HG03060 (cell line): ENCODE measurements at regions not wholly inside any gene's neighbourhood (a gene's known extent, or its start where the extent isn't known, plus 50 kb on each side); places are given as distances from the start of the nearest gene placed in this dataset.

ENCODE experiments used
- ATAC-seq: cut with Tn5 transposase; IDR thresholded peaks from one replicate; pipeline ENCODE4 v1.9.1; 2021; ENCODE audit warnings: low read depth, moderate number of reproducible peaks; ENCODE audit not compliant: unreplicated experiment

DNA sequence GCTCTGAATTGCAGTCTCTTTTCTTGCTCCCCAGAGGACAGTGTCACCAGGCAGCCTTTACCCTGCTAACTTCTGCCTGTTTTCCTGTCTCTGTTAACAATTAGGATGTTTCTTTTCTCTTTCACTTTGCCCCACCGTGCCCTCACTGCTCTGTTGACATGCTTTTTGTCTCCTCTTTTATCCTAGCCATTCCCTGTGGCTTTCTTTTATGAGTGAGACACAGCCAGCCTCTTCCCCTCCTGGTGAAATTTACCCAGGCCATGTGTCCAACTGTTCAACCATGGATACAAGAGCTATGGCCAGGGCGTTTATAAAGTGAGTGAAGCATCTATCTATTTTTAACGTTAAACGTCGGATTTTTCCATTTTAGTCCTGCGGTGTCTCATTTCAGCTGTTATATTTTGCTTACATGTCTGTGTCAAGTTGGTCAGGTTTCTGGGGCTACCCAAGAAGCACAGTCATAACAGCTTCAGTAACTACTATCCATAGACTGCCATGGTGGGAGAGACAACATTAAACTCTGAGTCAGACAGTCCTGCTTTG lies 443.2 kb upstream of the AZI2 start:
- no peak for ATAC-seq

DNA sequence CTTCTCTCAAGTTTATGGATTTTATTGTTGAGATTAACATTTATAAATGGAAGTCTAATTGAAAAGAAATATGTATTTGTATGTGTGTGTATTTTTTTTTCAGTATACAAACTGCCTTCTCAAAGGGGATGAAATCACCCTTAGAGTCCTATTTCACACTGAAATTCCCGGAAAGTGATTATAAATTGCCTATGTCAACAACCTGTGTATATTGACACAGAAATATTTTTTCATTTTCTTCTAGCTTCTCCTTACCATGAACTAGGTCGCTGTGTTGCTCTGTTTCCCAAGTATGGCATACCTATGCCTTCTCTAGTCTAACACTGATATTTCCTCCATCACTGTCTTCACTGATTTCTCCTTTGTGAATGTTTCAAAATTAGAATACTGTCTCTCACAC lies 444.0 kb upstream of the AZI2 start:
- ATAC-seq: no peak

DNA sequence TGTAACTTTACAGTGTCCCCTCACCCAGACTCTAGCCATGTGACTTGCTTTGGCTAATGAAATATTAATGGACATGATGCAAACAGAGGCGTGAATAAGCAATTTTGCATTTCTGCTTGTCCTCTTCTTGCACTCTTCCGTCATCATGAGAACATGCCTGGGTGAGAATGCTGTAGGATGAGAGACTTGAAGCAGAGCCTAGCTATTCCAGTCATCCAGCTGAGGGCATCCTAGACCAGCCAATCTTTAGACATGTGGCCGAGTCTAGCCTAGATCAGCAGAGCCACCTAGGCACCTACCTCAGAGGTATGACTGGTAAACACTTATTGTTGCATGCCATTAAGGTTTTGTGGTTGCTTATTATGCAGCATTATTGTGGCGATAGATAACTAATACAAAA lies 450.5 kb upstream of the AZI2 start:
- ATAC-seq: no peak

DNA sequence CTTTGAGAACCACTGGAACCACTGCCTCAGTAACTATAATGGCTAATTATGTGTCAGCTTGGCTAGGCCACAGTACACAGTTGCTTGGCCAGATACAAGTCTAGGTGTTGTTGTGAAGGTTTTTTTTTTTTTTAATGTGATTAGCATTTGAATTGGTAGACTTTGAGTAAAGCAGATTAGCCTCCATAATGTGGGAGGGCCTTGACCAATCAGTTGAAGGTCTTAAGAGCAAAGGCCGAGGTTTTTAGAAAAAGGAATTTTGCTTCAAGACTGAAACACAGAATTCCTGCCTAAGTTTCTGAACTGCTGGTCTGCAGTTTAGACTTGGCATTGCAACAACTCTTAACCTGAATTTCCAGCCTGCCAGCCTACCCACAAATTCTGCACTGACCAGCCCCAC lies 451.6 kb upstream of the AZI2 start:
- no peak for ATAC-seq

DNA sequence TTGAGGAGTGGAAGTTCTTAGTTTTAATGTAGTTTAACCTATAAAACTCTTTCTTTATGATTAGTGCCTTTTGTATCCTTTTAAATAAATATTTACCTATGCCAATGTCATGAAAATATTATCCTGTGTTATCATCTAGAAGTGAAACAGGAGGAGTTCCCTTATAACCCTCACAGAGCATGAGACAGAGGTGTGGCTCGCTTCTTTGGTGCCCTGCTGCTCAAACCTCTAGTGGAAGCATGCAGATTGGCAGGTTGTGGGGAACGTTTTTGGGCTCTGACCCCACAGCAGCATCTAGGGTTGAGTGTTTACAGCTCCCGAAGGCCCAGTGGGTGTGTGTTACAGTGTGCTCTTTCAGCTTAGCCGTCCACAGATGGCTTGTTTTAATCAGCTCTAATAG lies 459.4 kb upstream of the AZI2 start:
- no peak for ATAC-seq

DNA sequence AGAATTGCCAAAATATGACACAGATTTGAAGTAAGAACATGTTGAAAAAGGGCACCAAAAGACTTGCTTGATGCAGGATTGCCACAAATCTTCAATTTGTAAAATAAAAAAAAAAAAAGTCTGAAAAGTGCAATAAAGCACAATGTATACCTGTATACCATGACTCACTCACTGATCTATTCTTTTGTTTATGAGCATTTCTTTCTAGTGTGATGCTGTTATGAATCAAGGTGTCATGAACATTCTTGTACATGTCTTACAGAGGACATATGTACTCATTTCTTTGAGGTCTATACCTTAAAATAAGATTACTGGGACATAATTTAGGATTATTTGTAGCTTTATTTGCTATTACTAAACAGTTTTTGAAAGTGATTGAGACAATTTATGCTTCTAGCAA lies 464.9 kb upstream of the RBMS3 start:
- ATAC-seq: no peak

DNA sequence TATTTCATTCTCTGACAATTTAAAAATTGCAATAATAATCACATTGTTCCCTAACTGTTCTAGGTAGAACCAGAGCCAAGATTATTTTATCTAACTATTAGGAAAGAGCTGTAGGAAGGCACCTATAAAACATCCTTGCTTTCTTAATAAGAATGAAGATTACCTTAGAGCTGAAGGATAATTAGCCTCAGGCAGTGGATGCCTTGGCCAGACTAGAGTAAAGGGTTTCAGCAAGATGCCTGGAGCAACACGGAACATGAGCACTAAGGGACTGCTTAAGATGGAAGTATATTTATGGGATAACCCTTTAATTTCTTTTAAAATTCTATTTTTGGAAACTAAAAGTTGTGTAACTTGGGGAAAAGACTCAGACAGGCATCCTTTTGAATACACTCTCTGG lies 456.6 kb upstream of the RBMS3 start:
- ATAC-seq: no peak

DNA sequence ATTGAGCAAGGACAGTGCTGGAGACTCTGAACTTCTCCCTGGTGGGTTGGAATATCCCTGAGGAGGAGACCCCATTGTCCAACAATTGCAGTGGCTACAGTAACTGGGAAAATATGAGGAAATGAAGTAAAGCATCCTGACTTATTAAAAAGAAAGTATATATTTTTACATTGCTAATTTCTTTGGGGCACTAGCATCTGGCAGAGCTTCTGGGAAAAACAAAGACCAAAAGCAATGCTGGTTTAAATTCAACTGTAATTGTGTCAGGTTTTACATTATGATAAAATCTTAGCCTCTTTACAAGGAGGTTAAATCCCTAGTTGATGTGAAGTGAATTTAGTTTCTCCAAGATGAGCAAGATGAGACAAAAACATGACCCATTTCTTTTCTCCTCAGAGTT lies 454.0 kb upstream of the RBMS3 start:
- no peak for ATAC-seq

DNA sequence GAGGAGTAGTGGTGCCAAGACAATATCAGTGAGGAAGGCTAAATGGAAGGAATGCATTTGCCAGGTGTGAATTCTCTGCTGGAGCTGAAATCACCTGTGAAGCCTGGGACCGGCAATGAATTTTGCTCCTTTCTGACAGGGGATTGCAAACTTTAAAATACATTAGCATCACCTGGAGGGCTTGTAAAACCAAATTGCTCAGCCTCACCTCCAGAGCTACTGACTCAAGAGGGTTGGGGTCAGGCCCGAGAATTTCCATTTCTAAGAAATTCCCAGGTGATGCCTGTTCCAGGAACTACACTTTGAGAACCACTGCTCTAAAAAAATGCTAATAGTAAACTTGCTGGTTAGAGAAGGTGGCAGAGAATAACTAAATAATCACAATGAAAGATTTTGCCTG lies 445.6 kb upstream of the RBMS3 start:
- ATAC-seq: no peak

DNA sequence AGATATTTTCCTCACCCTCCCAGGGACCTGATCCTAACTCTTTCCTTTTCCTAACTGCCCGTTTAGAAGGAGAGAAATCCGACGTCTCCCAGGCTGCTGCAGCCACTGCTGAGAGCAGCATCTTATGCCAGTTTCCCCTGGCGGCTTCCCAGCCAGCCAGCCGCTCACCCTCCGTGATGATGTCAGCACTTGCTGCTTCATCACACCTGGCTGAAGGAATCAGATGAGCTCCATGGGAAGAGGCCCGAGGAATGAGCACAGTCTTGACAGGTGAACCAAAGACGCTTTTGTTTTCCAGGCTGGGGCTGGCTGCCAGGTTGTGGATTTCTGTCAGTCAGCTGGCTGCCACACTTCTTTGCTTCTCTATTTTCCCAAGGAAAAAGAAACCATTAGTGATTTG lies 445.1 kb upstream of the RBMS3 start:
- no peak for ATAC-seq

DNA sequence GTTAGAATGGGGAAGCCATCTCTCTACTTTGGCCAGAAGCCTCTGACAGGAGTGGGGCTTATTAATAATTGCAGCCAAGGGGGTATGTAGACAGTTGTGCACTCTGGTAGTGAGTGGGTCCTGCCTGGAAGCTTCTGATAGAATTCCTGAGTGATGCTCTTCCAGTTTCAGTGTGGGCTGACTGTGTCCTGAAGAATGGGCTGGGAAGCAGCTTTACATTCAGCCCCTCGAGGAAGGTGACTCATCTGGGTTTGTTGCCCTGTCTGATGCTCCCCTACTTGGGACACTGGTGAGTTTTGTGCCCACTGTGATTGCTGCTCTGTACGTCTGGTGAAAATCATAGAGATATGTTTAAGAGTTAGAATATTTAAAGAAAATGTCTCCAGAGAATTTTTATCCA lies 444.7 kb upstream of the RBMS3 start:
- ATAC-seq: no peak

DNA sequence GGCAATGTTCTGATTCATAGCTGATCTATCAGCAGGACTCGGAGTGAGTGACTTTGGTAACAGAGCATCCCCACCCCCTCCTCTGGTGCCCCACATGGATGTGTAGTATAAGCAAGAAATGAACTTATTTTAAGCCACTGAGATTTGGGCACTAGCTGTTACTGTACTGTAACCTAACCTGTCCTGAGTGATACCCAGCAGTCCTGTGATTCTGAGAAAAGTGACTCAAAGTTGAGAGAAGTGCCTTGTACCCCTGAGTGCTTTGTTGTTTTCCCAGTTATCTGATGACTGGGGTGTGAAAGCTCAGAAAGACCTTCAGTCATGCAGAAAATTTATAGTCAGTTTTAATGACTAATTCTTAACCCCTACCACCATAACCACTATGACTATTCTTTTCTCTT lies 439.9 kb upstream of the RBMS3 start:
- peak; percentile 75 for ATAC-seq

DNA sequence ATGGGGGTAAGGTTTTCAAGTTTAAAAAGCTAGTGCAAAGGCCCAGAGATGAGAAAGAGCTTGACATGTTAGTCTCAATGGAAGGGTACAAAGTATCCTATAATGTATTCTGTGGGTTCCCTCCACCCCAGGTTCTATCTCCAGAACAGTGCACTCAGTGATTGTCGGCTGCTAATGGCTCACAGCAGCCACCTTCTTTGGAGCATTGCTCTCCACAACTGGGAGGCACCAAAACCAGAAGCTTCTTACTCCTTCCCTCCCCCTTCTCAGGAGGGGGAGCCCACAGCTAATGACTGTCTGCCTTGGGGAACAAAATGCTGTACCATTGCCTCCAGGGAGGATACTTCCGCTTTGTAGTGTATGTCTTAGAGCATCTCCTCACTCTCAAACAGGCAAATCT lies 439.4 kb upstream of the RBMS3 start:
- no peak for ATAC-seq

DNA sequence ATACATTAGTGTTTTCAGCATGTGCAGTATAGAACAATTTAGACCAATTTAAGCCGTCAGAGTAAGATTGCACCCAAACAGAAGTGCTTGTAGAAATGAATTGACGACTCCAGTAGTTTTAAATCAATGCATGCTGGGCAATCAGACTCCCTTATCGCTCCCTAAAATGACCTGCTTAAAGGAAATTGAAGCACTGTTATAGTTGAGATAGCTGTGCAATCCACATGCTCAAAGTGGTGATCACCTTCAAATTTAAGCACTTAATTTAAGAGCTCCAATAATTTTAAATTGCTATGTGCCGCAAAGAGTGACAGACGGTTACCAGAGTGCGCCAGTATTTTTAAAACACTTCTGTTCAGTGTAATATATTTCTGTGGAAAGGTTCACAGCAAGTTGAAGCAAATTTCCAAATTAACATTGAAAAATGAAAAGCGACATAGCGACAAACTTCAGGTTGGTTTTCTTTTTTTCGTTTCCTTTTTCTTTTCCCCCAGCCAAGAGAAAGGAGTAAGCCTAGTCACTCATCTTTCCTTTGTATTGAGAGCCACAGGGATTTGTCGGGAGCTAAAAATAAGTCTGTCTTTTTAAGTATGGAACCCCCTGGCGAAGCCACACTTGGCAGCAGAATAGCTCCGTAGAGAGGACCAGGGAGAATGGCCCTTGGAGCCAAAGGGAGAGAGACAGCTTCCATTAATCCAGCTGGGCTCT lies 436.4 kb upstream of the RBMS3 start:
- no peak for ATAC-seq

DNA sequence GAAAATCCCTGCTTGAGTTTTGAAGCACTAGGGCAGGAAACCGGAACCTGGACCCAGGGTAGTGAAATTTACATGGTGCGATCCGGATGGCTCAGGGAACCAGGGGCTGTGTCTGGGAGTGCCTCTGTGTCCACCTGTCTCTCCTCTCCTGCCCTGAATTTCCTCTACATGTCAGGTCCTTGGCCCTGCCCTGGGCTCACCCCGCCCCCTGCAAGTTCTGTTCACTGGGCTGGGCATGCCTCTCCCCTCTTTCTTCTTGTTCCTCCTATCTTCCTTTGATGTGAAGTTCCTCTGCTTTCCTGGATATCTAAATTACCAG lies 435.9 kb upstream of the RBMS3 start:
- no peak for ATAC-seq

DNA sequence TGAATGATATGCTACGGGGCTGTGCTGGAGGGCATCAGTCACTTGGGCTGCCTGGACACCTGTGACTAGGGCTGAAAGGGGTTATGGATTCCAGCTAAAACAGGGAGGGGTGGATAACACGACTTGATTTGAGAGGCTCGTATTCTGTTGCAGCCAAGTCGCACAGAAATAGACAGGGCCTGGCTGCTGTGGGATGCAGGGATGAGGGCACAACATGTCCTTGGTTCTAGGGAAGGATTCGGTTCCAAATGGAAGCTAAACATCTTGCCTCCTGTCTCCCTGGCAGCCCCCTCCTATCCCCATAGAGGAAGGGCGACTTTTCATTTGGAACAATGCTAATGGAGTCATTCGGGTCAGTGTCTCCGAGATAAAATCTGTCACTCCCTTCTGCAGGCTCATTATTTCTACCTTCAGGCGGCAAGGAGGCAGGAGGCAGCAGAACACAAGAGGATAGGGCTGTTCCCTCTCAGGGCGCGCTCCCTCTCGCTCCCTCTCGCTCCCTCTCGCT lies 433.8 kb upstream of the RBMS3 start:
- ATAC-seq: no peak

DNA sequence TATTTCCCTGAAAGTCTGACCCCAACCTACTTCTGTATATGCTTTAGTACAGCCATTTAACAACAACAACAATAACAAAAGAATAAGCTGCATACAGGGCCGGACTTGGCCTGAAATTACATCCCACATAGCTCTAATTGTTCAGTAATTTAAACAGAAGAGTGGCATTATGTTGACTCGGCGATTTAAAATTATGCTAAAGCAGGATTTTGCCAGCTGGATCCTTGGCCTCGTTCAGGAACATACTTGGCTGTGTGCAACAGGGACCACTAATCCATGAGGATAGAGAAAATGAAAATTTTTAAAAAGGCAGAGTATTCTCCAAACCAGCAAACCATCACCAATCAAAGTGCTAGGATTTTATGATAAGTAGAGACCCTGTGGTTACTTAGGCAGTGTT lies 433.1 kb upstream of the RBMS3 start:
- no peak for ATAC-seq

DNA sequence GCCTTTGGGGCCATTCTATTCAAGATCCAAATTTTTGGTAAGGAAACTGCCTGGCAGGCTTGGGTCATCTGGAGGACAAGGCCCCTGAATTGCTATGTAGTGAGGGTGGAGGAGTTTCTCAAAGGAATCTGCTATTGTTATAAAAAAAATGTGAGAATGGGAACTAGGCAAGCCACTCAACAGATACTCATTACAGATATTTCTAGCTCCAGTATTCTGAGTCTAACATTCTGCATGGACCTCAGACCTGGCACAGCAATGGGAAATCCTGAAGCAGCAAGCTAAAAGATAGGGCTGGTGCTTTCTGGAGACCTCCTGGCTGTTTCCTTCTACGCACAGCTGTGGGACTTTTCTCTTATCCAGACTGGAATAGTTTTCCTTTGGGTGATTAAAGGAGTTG lies 430.7 kb upstream of the RBMS3 start:
- no peak for ATAC-seq

DNA sequence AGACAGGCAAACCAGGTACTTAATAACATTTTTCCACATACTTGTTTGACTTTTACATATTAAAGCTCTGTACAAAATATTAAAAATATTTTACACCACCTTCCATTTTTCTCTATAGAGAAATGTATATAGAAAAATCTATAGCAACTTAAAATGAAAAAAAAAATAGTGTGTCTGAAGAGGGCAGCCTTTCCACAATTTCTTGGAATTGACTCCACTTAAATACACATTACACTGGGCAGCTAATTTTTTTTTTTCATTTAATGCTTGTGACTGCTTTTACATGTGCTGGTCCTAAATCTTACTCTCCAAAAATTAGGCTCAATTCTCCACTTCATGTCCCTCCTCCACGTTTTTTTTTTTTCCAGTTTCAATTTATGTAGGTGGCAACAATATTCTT lies 427.0 kb upstream of the RBMS3 start:
- no peak for ATAC-seq

DNA sequence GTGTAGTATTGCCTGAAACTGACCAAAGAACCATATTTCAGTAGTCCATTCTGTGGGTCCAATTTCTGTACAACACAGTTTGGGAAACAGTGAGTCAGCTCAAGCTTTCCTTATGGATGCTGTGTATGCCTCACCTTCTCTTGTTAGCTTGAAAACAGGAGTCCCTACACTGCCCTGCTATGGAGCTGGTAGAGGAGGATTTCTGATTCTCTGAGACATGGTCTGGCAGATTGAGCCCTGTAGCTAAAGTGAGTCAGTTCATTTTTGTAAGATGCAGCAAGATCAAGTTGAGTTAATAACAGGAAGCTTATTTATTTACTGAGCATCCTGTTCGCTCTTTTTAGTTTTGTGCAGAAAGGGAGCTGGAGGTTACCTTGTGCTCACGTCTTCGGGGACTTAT lies 424.1 kb upstream of the RBMS3 start:
- no peak for ATAC-seq

DNA sequence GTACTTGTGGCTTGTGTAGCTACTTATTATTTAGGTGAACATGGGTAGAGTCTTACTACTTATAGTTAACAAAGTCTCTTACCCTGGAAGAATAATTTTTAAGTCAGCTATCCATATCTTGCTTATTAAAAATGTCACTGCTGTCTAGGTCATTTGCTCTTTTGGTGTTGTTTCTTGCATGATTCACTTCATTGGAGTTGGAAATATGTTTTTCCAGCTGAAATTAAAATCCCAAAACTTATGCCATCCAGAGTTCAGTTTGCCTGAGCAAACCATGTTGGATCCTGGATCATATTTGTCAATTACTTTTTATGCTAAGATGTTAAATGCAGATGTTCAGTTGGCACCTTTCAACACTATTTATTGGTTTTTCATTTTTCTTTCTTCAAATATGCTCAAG lies 421.0 kb upstream of the RBMS3 start:
- no peak for ATAC-seq

DNA sequence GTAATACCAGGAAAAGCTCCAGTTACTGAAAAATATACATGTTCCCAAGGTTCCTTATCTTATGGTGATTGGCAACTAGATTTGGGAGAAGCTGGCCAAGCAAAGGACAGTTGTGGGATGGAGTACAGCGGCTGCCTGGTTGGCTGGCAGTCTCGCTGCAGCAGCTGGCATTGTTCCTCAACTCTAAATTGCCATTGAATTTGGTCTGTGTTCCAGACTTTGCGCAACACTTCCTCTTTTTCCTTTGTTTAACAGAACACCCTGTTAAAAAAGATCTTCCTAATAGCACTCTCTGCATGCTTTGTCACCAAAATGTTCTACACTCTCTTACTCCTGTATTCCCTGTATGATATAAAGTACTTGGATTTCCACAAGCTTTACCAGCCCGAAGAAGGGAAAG lies 420.6 kb upstream of the RBMS3 start:
- no peak for ATAC-seq

DNA sequence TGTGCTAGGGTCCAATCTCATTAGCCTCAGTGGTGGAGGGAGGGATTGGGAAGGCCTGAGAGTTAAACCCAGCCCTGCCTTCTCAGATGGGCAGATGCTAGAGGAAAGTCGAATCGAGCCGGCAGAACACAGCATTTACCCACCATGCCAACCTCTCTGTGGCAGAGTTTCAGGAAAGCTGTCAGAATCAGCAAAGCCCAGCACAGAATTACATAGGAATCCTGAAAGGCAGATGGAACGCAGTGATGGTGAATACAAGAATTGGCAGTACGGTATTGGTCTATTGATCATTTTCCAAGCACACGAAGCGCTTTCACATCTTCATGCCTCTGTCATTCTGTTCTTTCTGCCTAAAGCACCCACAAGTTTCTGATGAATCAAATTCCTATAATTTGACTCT lies 417.7 kb upstream of the RBMS3 start:
- no peak for ATAC-seq
